A549 (cell line): ENCODE measurements at regions not wholly inside any gene's neighbourhood (a gene's known extent, or its start where the extent isn't known, plus 50 kb on each side); places are given as distances from the start of the nearest gene placed in this dataset.

Experiments
- ATAC-seq, 2 experiments: fragments of 200-7000 bp in 1 of 2; fragments of >200 bp in 1 of 2; cut with Nextera tagmentation in 1 of 2; cut with Tn5 transposase in 1 of 2; 3 replicates each; pipeline versions ENCODE4 v1.8.0 to v1.9.1; 2018 to 2020; ENCODE audit warnings: mild to moderate bottlenecking in 1 of 2, moderate library complexity in 1 of 2
- CTCF ChIA-PET: fragments of 300-600 bp; sonication (Branson Sonifier 250); formaldehyde crosslinking; extraction: SDS; loops from one replicate; lab custom pipeline; 2021; ENCODE audit warnings: antibody characterized with exemption, inconsistent platforms; lab: Yijun Ruan, JAX
- POLR2A ChIA-PET: fragments of 350-600 bp; formaldehyde crosslinking; extraction: SDS; loops from one replicate; lab custom pipeline; 2021; ENCODE audit warnings: antibody characterized with exemption, inconsistent platforms; lab: Yijun Ruan, JAX
- DNase-seq, 2 experiments: peaks; one replicate each; pipeline versions ENCODE4 v3.0.0 to v3.0.0-alpha.2; 2011 to 2016; ENCODE audit warnings: low read depth in 1 of 2, low spot score in 1 of 2
- FAIRE-seq: peaks from 2 replicates; lab custom pipeline; 2011; peaks lifted over from hg19 to GRCh38; lab: Jason Lieb, UNC
- H3K27ac ChIP-seq, 2 experiments: fragments of >200 bp; sonication (Bioruptor Twin); formaldehyde crosslinking; 3 replicates each; pipeline ENCODE4 v1.5.1; 2016 to 2017
- H3K4me1 ChIP-seq: fragments of >200 bp; sonication (Bioruptor Twin); formaldehyde crosslinking; 3 replicates; pipeline ENCODE4 v1.6.1; 2016
- H3K4me2 ChIP-seq: fragments of >200 bp; sonication (Bioruptor Twin); formaldehyde crosslinking; 3 replicates; pipeline ENCODE4 v1.6.1; 2016
- H3K4me3 ChIP-seq: fragments of >200 bp; sonication (Bioruptor Twin); formaldehyde crosslinking; 3 replicates; pipeline ENCODE4 v1.5.1; 2016
- H3K9me3 ChIP-seq: fragments of >200 bp; sonication (Bioruptor Twin); formaldehyde crosslinking; 3 replicates; pipeline ENCODE4 v1.6.1; 2016
- BCL3 ChIP-seq: fragments of >200 bp; sonication (Bioruptor Twin); formaldehyde crosslinking; IDR thresholded peaks from 3 replicates; pipeline ENCODE4 v1.6.1; 2016
- CTCF ChIP-seq: fragments of >200 bp; sonication (Bioruptor Twin); formaldehyde crosslinking; IDR thresholded peaks from 3 replicates; pipeline ENCODE4 v1.5.1; 2016
- EP300 ChIP-seq, 2 experiments: fragments of >200 bp; sonication (Bioruptor Twin); formaldehyde crosslinking; IDR thresholded peaks; 2 replicates in 1 of 2; 3 replicates in 1 of 2; pipeline ENCODE4 v1.6.1; 2016 to 2017
- FOSB ChIP-seq: fragments of 250-450 bp; sonication (Bioruptor Pico); IDR thresholded peaks from 2 replicates; pipeline ENCODE4 v1.5.0; 2020; ENCODE audit warnings: mild to moderate bottlenecking, moderate library complexity
- FOXS1 ChIP-seq: fragments of 250-450 bp; sonication (Bioruptor Pico); IDR thresholded peaks from 2 replicates; pipeline ENCODE4 v1.5.0; 2020; ENCODE audit warnings: mild to moderate bottlenecking, moderate library complexity
- HDAC2 ChIP-seq: fragments of 200-600 bp; sonication (generic); IDR thresholded peaks from 2 replicates; pipeline ENCODE4 v1.6.1; 2016
- HEYL ChIP-seq: fragments of 250-450 bp; sonication (Bioruptor Pico); IDR thresholded peaks from 2 replicates; pipeline ENCODE4 v1.8.0; 2021; ENCODE audit warnings: mild to moderate bottlenecking, moderate library complexity
- HMGXB4 ChIP-seq: fragments of 250-450 bp; sonication (Bioruptor Pico); IDR thresholded peaks from 2 replicates; pipeline ENCODE4 v1.5.0; 2021; ENCODE audit warnings: mild to moderate bottlenecking, moderate library complexity, borderline replicate concordance
- KDM5A ChIP-seq: fragments of 200-600 bp; sonication (generic); IDR thresholded peaks from 2 replicates; pipeline ENCODE4 v1.6.1; 2016; ENCODE audit warnings: antibody characterized with exemption, mild to moderate bottlenecking
- MAFK ChIP-seq: fragments of 450-650 bp; IDR thresholded peaks from 2 replicates; pipeline ENCODE4 v1.6.1; 2014; ENCODE audit not compliant: partially characterized antibody
- MAX ChIP-seq: IDR thresholded peaks from 2 replicates; pipeline ENCODE4 v1.6.1; 2012
- NPAS2 ChIP-seq: fragments of 250-450 bp; sonication (Bioruptor Pico); IDR thresholded peaks from 2 replicates; pipeline ENCODE4 v1.8.0; 2022; ENCODE audit warnings: mild to moderate bottlenecking, moderate library complexity, borderline replicate concordance
- POLR2A ChIP-seq: IDR thresholded peaks from 2 replicates; pipeline ENCODE4 v1.6.1; 2012; ENCODE audit warnings: mild to moderate bottlenecking, low read length
- RARB ChIP-seq: fragments of 250-450 bp; sonication (Bioruptor Pico); IDR thresholded peaks from 2 replicates; pipeline ENCODE4 v1.8.0; 2021; ENCODE audit warnings: mild to moderate bottlenecking, moderate library complexity
- RCOR1 ChIP-seq: fragments of 150-350 bp; IDR thresholded peaks from 2 replicates; pipeline ENCODE4 v1.6.1; 2014; ENCODE audit warnings: antibody characterized with exemption, low read length, low read depth
- REST ChIP-seq: fragments of 200-600 bp; sonication (generic); IDR thresholded peaks from 2 replicates; pipeline ENCODE4 v1.6.1; 2016; ENCODE audit warnings: antibody characterized with exemption, mild to moderate bottlenecking, moderate library complexity
- SREBF2 ChIP-seq: fragments of 450-650 bp; IDR thresholded peaks from 2 replicates; pipeline ENCODE4 v1.6.1; 2014; ENCODE audit warnings: mild to moderate bottlenecking, moderate library complexity
- TP53 ChIP-seq: fragments of 250-450 bp; sonication (Bioruptor Pico); IDR thresholded peaks from 2 replicates; pipeline ENCODE4 v1.5.0; 2021; ENCODE audit warnings: mild to moderate bottlenecking, moderate library complexity
- ZC3H11A ChIP-seq: fragments of 450-650 bp; IDR thresholded peaks from 2 replicates; pipeline ENCODE4 v1.6.1; 2014; ENCODE audit warnings: antibody characterized with exemption, mild to moderate bottlenecking
- ZSCAN20 ChIP-seq: fragments of 250-450 bp; sonication (Bioruptor Pico); IDR thresholded peaks from 2 replicates; pipeline ENCODE4 v1.8.0; 2022; ENCODE audit warnings: mild to moderate bottlenecking, moderate library complexity
- WGBS: methylation state at CpG from one replicate; pipeline ENCODE4 v1.1.6; 2017; ENCODE audit errors: missing lambda C conversion rate; 5-methylcytosine and 5-hydroxymethylcytosine counted together

- no peaks in the 10 kb centered on the region for H3K9me3 ChIP-seq
- no peaks in the 10 kb centered on the region for H3K4me1 ChIP-seq
- ChIA-PET POLR2A (no interaction called here), CTCF (interaction anchor here (0.6 kb wide), 1 partner anchor 29 kb away, joined by 3 read pairs; no protein-coding TSS in a partner anchor)
- H3K27ac ChIP-seq, result no peak overlapping the region
- no peak for ATAC-seq
- 0% methylated on average over 1 of the region's 1 CpG for WGBS
- H3K4me3 ChIP-seq, result no peak overlapping the region
- no peak for FAIRE-seq
- H3K4me2 ChIP-seq, result no peak overlapping the region
- DNase-seq, result no peak
- TF ChIP-seq KDM5A (no peak), FOXS1 (CRISPR knock-in tag) (no peak), EP300 (IDR thresholded peaks at IDR 0.05) (no peak), CTCF (no peak), HMGXB4 (no peak), RCOR1 (no peak)
- TF ChIP-seq, all 56 proteins: peak for 0
Observed at GRCh38 chr21:28458446-28458845, 534.2 kb downstream of the LTN1 start.

GRCh38 chr21:28455253-28455600 lies 537.5 kb downstream of the LTN1 start:
- no peak for FAIRE-seq
- TF ChIP-seq MAFK (no peak), RARB (CRISPR knock-in tag) (no peak), TP53 (CRISPR knock-in tag) (no peak), POLR2A (no peak), ZSCAN20 (CRISPR knock-in tag) (no peak), HDAC2 (no peak), BCL3 (no peak), SREBF2 (no peak), REST (no peak), NPAS2 (CRISPR knock-in tag) (no peak), HEYL (CRISPR knock-in tag) (no peak), ZC3H11A (no peak), MAX (no peak), FOSB (CRISPR knock-in tag) (no peak)
- TF ChIP-seq, all 56 proteins: peak for 0
- ChIA-PET CTCF (no interaction called here), POLR2A (no interaction called here)
- 4% methylated on average over 4 of the region's 4 CpGs for WGBS
- Histone ChIP-seq H3K4me1 (no peaks in the 10 kb centered on the region), H3K4me3 (no peak overlapping the region), H3K4me2 (no peak overlapping the region), H3K27ac (no peak overlapping the region), H3K9me3 (no peaks in the 10 kb centered on the region)
- DNase-seq, result no peak
- no peak for ATAC-seq
